ENCODE measurements at regions not wholly inside any gene's neighbourhood (a gene's known extent, or its start where the extent isn't known, plus 50 kb on each side); places are given as distances from the start of the nearest gene placed in this dataset.

DNA sequence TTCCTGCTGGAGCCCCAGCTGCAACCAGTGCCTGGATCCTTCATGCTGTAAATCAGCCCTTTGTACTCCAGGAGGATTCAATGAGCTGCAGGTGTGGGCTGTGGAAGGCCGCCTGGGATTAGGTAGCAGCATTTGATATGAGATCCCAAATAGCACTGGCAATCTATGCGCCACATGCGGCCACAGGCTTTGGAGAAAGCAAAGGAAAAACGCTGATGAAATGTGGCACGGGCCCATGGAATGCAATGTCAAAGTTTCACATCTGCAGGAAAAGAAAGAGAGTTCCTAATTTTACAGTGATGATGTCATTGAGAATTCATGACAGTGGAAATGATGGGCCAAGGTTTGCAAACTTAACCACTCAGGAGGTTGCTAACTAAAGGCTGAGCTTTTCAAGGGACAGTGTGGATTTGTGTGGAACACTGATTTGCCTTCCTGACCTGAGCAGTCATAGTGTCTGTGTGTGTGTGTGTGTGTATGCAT lies 216.4 kb upstream of the OSR1 start:
- no peak for TF ChIP-seq CTCF (IDR thresholded peaks at IDR 0.05; ENCODE audit: insufficient read depth, low read depth, low read length)
- CTCF ChIA-PET = interaction anchor here (1.3 kb wide), 1 partner anchor 20 kb away, joined by 3 read pairs; no protein-coding TSS in a partner anchor
- Histone ChIP-seq H3K4me3 (ENCODE audit: low read depth, low read length) (no peak overlapping the region), H3K36me3 (ENCODE audit: control insufficient read depth, insufficient read depth, low read length) (no peaks in the 10 kb centered on the region), H3K27me3 (ENCODE audit: control insufficient read depth, insufficient read depth, low read length) (peaks cover 4% of the 10 kb centered on the region)
- POLR2A ChIA-PET = interaction anchor here (1.4 kb wide), 1 partner anchor 33 kb away, joined by 4 read pairs; no protein-coding TSS in a partner anchor
- DNase-seq (ENCODE audit: low read depth) = peak; percentile 64

DNA sequence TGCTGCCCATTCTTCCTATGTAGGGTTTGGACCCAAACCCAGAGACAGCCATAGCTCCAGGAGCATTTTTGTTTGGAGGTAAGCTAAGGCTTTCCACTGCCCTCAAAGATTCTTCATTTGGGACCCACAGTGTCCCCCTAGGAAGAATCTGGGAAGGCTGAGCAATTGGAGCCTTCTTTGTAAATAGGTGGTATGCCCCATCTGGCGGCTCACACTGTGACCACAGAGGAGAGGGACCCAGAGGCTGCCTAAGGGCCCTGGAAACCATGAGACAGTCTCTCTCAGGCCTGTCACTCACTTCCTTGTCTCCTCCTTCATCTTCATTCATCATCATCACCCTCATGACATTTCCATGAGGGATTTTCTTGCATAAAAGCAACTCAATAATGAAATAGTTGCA lies 215.4 kb upstream of the OSR1 start:
- Histone ChIP-seq H3K4me3 (ENCODE audit: low read depth, low read length) (no peak overlapping the region), H3K27me3 (ENCODE audit: control insufficient read depth, insufficient read depth, low read length) (peaks cover 4% of the 10 kb centered on the region), H3K36me3 (ENCODE audit: control insufficient read depth, insufficient read depth, low read length) (no peaks in the 10 kb centered on the region)
- ChIA-PET CTCF (interaction anchor here (0.8 to 1.3 kb wide), 2 partner anchors 19 to 87 kb away, joined by 3 read pairs; no protein-coding TSS in a partner anchor), POLR2A (no interaction called here)
- TF ChIP-seq CTCF (IDR thresholded peaks at IDR 0.05; ENCODE audit: insufficient read depth, low read depth, low read length) = no peak
- DNase-seq (ENCODE audit: low read depth) = no peak

GRCh38 chr2:19571773-19572172 lies 213.3 kb upstream of the OSR1 start:
- POLR2A ChIA-PET = no interaction called here
- CTCF ChIA-PET = no interaction called here
- H3K36me3 ChIP-seq (ENCODE audit: control insufficient read depth, insufficient read depth, low read length) = no peaks in the 10 kb centered on the region
- DNase-seq (ENCODE audit: low read depth) = no peak
- H3K4me3 ChIP-seq (ENCODE audit: low read depth, low read length) = no peak overlapping the region
- TF ChIP-seq CTCF (IDR thresholded peaks at IDR 0.05; ENCODE audit: insufficient read depth, low read depth, low read length) = no peak
- H3K27me3 ChIP-seq (ENCODE audit: control insufficient read depth, insufficient read depth, low read length) = peaks cover 4% of the 10 kb centered on the region

GRCh38 chr2:19569300-19569791 lies 210.9 kb upstream of the OSR1 start:
- H3K27me3 ChIP-seq (ENCODE audit: control insufficient read depth, insufficient read depth, low read length) = peaks cover 4% of the 10 kb centered on the region
- H3K36me3 ChIP-seq (ENCODE audit: control insufficient read depth, insufficient read depth, low read length) = no peaks in the 10 kb centered on the region
- TF ChIP-seq CTCF (IDR thresholded peaks at IDR 0.05; ENCODE audit: insufficient read depth, low read depth, low read length) = no peak
- no peak overlapping the region for H3K4me3 ChIP-seq (ENCODE audit: low read depth, low read length)
- DNase-seq (ENCODE audit: low read depth) = no peak
- CTCF ChIA-PET = interaction anchor here (1.2 kb wide), 1 partner anchor 29 kb away, joined by 3 read pairs; no protein-coding TSS in a partner anchor
- POLR2A ChIA-PET = no interaction called here

GRCh38 chr2:19568809-19569208 lies 210.4 kb upstream of the OSR1 start:
- TF ChIP-seq CTCF (IDR thresholded peaks at IDR 0.05; ENCODE audit: insufficient read depth, low read depth, low read length) = no peak
- no peak overlapping the region for H3K4me3 ChIP-seq (ENCODE audit: low read depth, low read length)
- peaks cover 4% of the 10 kb centered on the region for H3K27me3 ChIP-seq (ENCODE audit: control insufficient read depth, insufficient read depth, low read length)
- H3K36me3 ChIP-seq (ENCODE audit: control insufficient read depth, insufficient read depth, low read length) = no peaks in the 10 kb centered on the region
- ChIA-PET POLR2A (no interaction called here), CTCF (interaction anchor here (1.2 kb wide), 1 partner anchor 28 kb away, joined by 3 read pairs; no protein-coding TSS in a partner anchor)
- DNase-seq (ENCODE audit: low read depth) = no peak
